BLaER1 (cell line): ENCODE measurements at regions not wholly inside any gene's neighbourhood (a gene's known extent, or its start where the extent isn't known, plus 50 kb on each side); places are given as distances from the start of the nearest gene placed in this dataset.

Experiments
- H3K27ac ChIP-seq: shearing (Covaris generic); formaldehyde crosslinking; 2 replicates; pipeline ENCODE4 v1.8.1; 2022
- H3K27me3 ChIP-seq: shearing (Covaris generic); formaldehyde crosslinking; 2 replicates; pipeline ENCODE4 v1.8.1; 2022
- H3K36me3 ChIP-seq: shearing (Covaris generic); formaldehyde crosslinking; 2 replicates; pipeline ENCODE4 v1.8.1; 2022
- H3K4me1 ChIP-seq: shearing (Covaris generic); formaldehyde crosslinking; 2 replicates; pipeline ENCODE4 v1.8.1; 2022
- H3K4me2 ChIP-seq: shearing (Covaris generic); formaldehyde crosslinking; 2 replicates; pipeline ENCODE4 v1.8.1; 2022
- H3K4me3 ChIP-seq: shearing (Covaris generic); formaldehyde crosslinking; 2 replicates; pipeline ENCODE4 v1.8.1; 2022
- H3K9ac ChIP-seq: shearing (Covaris generic); formaldehyde crosslinking; 2 replicates; pipeline ENCODE4 v1.8.1; 2022
- H3K9me3 ChIP-seq: shearing (Covaris generic); formaldehyde crosslinking; 2 replicates; pipeline ENCODE4 v1.8.1; 2022
- H4K20me1 ChIP-seq: shearing (Covaris generic); formaldehyde crosslinking; 2 replicates; pipeline ENCODE4 v1.8.1; 2022
- Cebpa-rat ChIP-seq: shearing (Covaris generic); IDR thresholded peaks from 2 replicates; pipeline ENCODE4 v1.8.1; 2022

GRCh38 chr2:15769235-15769634 is 171.1 kb upstream of the MYCN start:
- no peak for TF ChIP-seq Cebpa-rat
- Histone ChIP-seq H3K27ac (no peak overlapping the region), H3K36me3 (no peaks in the 10 kb centered on the region), H3K4me3 (no peak overlapping the region), H3K4me2 (no peak overlapping the region), H3K27me3 (no peaks in the 10 kb centered on the region; the same call in 1 of the 2 replicates), H4K20me1 (no peaks in the 10 kb centered on the region), H3K9me3 (no peaks in the 10 kb centered on the region), H3K4me1 (no peaks in the 10 kb centered on the region), H3K9ac (no peak overlapping the region)

GRCh38 chr2:15769676-15770547 is 170.4 kb upstream of the MYCN start:
- Histone ChIP-seq H3K27ac (no peak overlapping the region), H3K4me2 (no peak overlapping the region), H3K9me3 (no peaks in the 10 kb centered on the region), H3K36me3 (no peaks in the 10 kb centered on the region), H3K4me1 (no peaks in the 10 kb centered on the region), H3K4me3 (no peak overlapping the region), H3K27me3 (no peaks in the 10 kb centered on the region; the same call in 1 of the 2 replicates), H4K20me1 (no peaks in the 10 kb centered on the region), H3K9ac (no peak overlapping the region)
- no peak for TF ChIP-seq Cebpa-rat

- no peaks in the 10 kb centered on the region for H4K20me1 ChIP-seq
- no peak overlapping the region for H3K4me2 ChIP-seq
- H3K27me3 ChIP-seq = no peaks in the 10 kb centered on the region
- TF ChIP-seq Cebpa-rat = no peak
- H3K9ac ChIP-seq = no peak overlapping the region
- no peaks in the 10 kb centered on the region for H3K36me3 ChIP-seq
- H3K4me1 ChIP-seq = no peaks in the 10 kb centered on the region
- H3K4me3 ChIP-seq = no peak overlapping the region
- no peaks in the 10 kb centered on the region for H3K9me3 ChIP-seq
- no peak overlapping the region for H3K27ac ChIP-seq
Measured at GRCh38 chr2:15770606-15771005, 169.7 kb upstream of the MYCN start.

GRCh38 chr2:15771124-15771523 is 169.2 kb upstream of the MYCN start:
- Histone ChIP-seq H3K4me1 (no peaks in the 10 kb centered on the region), H3K9me3 (no peaks in the 10 kb centered on the region), H3K4me3 (no peak overlapping the region), H3K4me2 (no peak overlapping the region), H3K27ac (no peak overlapping the region), H4K20me1 (no peaks in the 10 kb centered on the region), H3K9ac (no peak overlapping the region), H3K36me3 (no peaks in the 10 kb centered on the region), H3K27me3 (no peaks in the 10 kb centered on the region)
- TF ChIP-seq Cebpa-rat = no peak

GRCh38 chr2:15772086-15772595 is 168.2 kb upstream of the MYCN start:
- no peaks in the 10 kb centered on the region for H3K27me3 ChIP-seq
- no peaks in the 10 kb centered on the region for H3K4me1 ChIP-seq
- H3K9me3 ChIP-seq = no peaks in the 10 kb centered on the region
- H3K36me3 ChIP-seq = no peaks in the 10 kb centered on the region
- no peak overlapping the region for H3K9ac ChIP-seq
- no peak for TF ChIP-seq Cebpa-rat
- no peak overlapping the region for H3K4me2 ChIP-seq
- no peaks in the 10 kb centered on the region for H4K20me1 ChIP-seq
- H3K27ac ChIP-seq = no peak overlapping the region
- no peak overlapping the region for H3K4me3 ChIP-seq

- Histone ChIP-seq H3K4me2 (no peak overlapping the region), H3K27ac (no peak overlapping the region), H3K4me3 (no peak overlapping the region), H3K9ac (no peak overlapping the region), H4K20me1 (no peaks in the 10 kb centered on the region), H3K27me3 (no peaks in the 10 kb centered on the region), H3K9me3 (no peaks in the 10 kb centered on the region), H3K36me3 (no peaks in the 10 kb centered on the region), H3K4me1 (no peaks in the 10 kb centered on the region)
- TF ChIP-seq Cebpa-rat = no peak
Measured at GRCh38 chr2:15772681-15773080, 167.7 kb upstream of the MYCN start.

GRCh38 chr2:15773204-15773603 is 167.1 kb upstream of the MYCN start:
- Histone ChIP-seq H3K4me1 (no peaks in the 10 kb centered on the region), H3K27me3 (no peaks in the 10 kb centered on the region)

GRCh38 chr2:15773846-15774245 is 166.5 kb upstream of the MYCN start:
- no peak overlapping the region for H3K4me2 ChIP-seq
- no peaks in the 10 kb centered on the region for H3K4me1 ChIP-seq
- no peaks in the 10 kb centered on the region for H3K36me3 ChIP-seq
- no peak for TF ChIP-seq Cebpa-rat
- no peak overlapping the region for H3K9ac ChIP-seq
- H3K4me3 ChIP-seq = no peak overlapping the region
- no peak overlapping the region for H3K27ac ChIP-seq
- no peaks in the 10 kb centered on the region for H3K9me3 ChIP-seq
- H3K27me3 ChIP-seq = no peaks in the 10 kb centered on the region
- no peaks in the 10 kb centered on the region for H4K20me1 ChIP-seq

More at GRCh38 chr2:15773204-15773603, 167.1 kb upstream of the MYCN start:
- Histone ChIP-seq H3K9me3 (no peaks in the 10 kb centered on the region), H3K27ac (no peak overlapping the region), H3K9ac (no peak overlapping the region), H4K20me1 (no peaks in the 10 kb centered on the region), H3K4me3 (no peak overlapping the region), H3K4me2 (no peak overlapping the region), H3K36me3 (no peaks in the 10 kb centered on the region)
- TF ChIP-seq Cebpa-rat = no peak

- no peak for TF ChIP-seq Cebpa-rat
- Histone ChIP-seq H3K27me3 (no peaks in the 10 kb centered on the region), H3K9ac (no peak overlapping the region), H3K9me3 (no peaks in the 10 kb centered on the region), H3K4me3 (no peak overlapping the region), H3K4me1 (no peaks in the 10 kb centered on the region), H3K27ac (no peak overlapping the region), H3K4me2 (no peak overlapping the region), H3K36me3 (no peaks in the 10 kb centered on the region), H4K20me1 (no peaks in the 10 kb centered on the region)
Measured at GRCh38 chr2:15775753-15776628, 164.4 kb upstream of the MYCN start.

- Histone ChIP-seq H3K4me3 (no peak overlapping the region), H3K4me1 (no peaks in the 10 kb centered on the region), H3K27ac (no peak overlapping the region), H3K36me3 (no peaks in the 10 kb centered on the region), H3K9me3 (no peaks in the 10 kb centered on the region), H3K27me3 (no peaks in the 10 kb centered on the region), H3K4me2 (no peak overlapping the region), H4K20me1 (no peaks in the 10 kb centered on the region), H3K9ac (no peak overlapping the region)
- no peak for TF ChIP-seq Cebpa-rat
Measured at GRCh38 chr2:15776629-15776919, 163.8 kb upstream of the MYCN start.
